Smooth muscle cell (in vitro differentiated cells): ENCODE measurements at regions not wholly inside any gene's neighbourhood (a gene's known extent, or its start where the extent isn't known, plus 50 kb on each side); places are given as distances from the start of the nearest gene placed in this dataset.

Experiments used
- DNase-seq: peaks from one replicate; lab custom pipeline; 2025; ENCODE audit not compliant: unreplicated experiment; lab: John Stamatoyannopoulos, UW
- H2AFZ ChIP-seq: fragments of 200-600 bp; sonication (generic); 2 replicates; pipeline ENCODE4 v1.6.0; 2016; ENCODE audit warnings: antibody characterized with exemption, low read depth, mild to moderate bottlenecking
- H3F3A ChIP-seq: fragments of 200-600 bp; sonication (generic); 2 replicates; pipeline ENCODE4 v1.6.0; 2017; ENCODE audit warnings: antibody characterized with exemption, low read depth
- H3K27ac ChIP-seq: fragments of 200-600 bp; sonication (generic); 2 replicates; pipeline ENCODE4 v1.5.1; 2016; ENCODE audit warnings: low read depth, mild to moderate bottlenecking
- H3K27me3 ChIP-seq: fragments of 200-600 bp; sonication (generic); 2 replicates; pipeline ENCODE4 v1.6.1; 2016; ENCODE audit warnings: low read depth, mild to moderate bottlenecking
- H3K36me3 ChIP-seq: fragments of 200-600 bp; sonication (generic); 2 replicates; pipeline ENCODE4 v1.5.1; 2016; ENCODE audit warnings: low read depth
- H3K4me1 ChIP-seq: fragments of 200-600 bp; sonication (generic); 2 replicates; pipeline ENCODE4 v1.5.1; 2016; ENCODE audit warnings: low read depth
- H3K4me2 ChIP-seq: fragments of 200-600 bp; sonication (generic); 2 replicates; pipeline ENCODE4 v1.6.0; 2016; ENCODE audit warnings: mild to moderate bottlenecking
- H3K4me3 ChIP-seq: fragments of 200-600 bp; sonication (generic); 2 replicates; pipeline ENCODE4 v1.5.1; 2016; ENCODE audit warnings: mild to moderate bottlenecking
- H3K79me2 ChIP-seq: fragments of 200-600 bp; sonication (generic); 2 replicates; pipeline ENCODE4 v1.6.0; 2016; ENCODE audit warnings: low read depth, mild to moderate bottlenecking
- H3K9ac ChIP-seq: fragments of 200-600 bp; sonication (generic); 2 replicates; pipeline ENCODE4 v1.6.0; 2016; ENCODE audit warnings: low read depth
- H3K9me3 ChIP-seq: fragments of 200-600 bp; sonication (generic); replicated peaks from 2 replicates; pipeline ENCODE4 v1.5.1; 2016; ENCODE audit warnings: low read depth
- H4K20me1 ChIP-seq: fragments of 200-600 bp; sonication (generic); 2 replicates; pipeline ENCODE4 v1.6.0; 2016; ENCODE audit warnings: low read depth
- WGBS: methylation state at CpG from one replicate; pipeline ENCODE4 v1.1.7; 2016; ENCODE audit warnings: low lambda C conversion rate; 5-methylcytosine and 5-hydroxymethylcytosine counted together
- TF ChIP-seq, protein P1 (sequence below): fragments of 200-600 bp; sonication (generic); IDR thresholded peaks from 2 replicates; pipeline ENCODE4 v1.5.1; 2017; ENCODE audit warnings: borderline replicate concordance, mild to moderate bottlenecking, antibody characterized with exemption; ENCODE audit not compliant: insufficient read depth, poor library complexity, severe bottlenecking

DNA sequence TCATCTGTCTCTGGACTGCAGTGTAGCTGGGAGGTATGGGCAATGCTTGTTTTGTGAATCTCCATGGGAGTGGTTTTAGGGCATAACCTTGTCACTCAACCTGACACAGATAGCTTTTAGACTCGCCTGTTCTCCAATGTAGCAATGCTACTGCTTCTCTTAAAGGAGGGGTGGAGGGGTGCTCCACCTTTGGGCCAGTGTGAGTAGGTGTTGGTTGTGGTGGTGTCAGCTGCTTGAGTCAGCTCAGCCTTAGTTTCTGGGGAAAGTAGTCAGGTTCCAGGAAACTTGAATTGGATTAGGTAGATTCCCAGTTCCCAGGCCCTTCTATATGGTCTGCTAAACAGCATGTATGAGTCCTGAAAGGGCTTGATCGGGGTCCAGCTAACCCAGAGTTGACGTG lies 91.1 kb upstream of the PLPPR1 start:
- Histone ChIP-seq H3K27me3 (no peaks in the 10 kb centered on the region), H3K9ac (no peak overlapping the region), H2AFZ (no peak overlapping the region), H3K4me2 (no peak overlapping the region), H3K9me3 (no peaks in the 10 kb centered on the region), H3K27ac (no peak overlapping the region), H3K4me1 (no peaks in the 10 kb centered on the region), H3F3A (no peaks in the 10 kb centered on the region), H3K36me3 (no peaks in the 10 kb centered on the region), H3K79me2 (no peaks in the 10 kb centered on the region), H3K4me3 (no peak overlapping the region), H4K20me1 (no peaks in the 10 kb centered on the region)
- TF ChIP-seq, protein P1, sequence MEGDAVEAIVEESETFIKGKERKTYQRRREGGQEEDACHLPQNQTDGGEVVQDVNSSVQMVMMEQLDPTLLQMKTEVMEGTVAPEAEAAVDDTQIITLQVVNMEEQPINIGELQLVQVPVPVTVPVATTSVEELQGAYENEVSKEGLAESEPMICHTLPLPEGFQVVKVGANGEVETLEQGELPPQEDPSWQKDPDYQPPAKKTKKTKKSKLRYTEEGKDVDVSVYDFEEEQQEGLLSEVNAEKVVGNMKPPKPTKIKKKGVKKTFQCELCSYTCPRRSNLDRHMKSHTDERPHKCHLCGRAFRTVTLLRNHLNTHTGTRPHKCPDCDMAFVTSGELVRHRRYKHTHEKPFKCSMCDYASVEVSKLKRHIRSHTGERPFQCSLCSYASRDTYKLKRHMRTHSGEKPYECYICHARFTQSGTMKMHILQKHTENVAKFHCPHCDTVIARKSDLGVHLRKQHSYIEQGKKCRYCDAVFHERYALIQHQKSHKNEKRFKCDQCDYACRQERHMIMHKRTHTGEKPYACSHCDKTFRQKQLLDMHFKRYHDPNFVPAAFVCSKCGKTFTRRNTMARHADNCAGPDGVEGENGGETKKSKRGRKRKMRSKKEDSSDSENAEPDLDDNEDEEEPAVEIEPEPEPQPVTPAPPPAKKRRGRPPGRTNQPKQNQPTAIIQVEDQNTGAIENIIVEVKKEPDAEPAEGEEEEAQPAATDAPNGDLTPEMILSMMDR, result no peak
- DNase-seq, result no peak
- WGBS, result 87% methylated on average over 3 of the region's 3 CpGs

DNA sequence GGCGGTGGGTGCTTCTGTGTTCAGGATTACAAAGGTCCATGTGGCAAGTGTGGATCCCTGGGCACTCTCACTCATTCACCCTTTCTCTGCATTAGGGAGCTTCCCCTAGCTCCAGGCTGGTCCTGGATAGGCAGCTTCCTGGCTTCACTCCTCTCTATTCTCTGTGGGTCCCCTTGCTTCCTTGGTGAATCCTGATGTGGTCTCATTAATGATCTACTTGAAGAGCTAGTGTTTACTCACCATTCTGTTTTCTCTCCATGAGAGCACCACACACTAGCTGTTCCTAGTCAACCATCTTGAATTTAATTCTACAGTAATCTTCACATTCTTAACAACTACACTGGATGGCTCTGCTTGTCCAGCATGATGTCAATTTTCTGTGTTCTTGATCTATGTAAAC lies 90.0 kb upstream of the PLPPR1 start:
- Histone ChIP-seq H3K4me3 (no peak overlapping the region), H3K4me1 (no peaks in the 10 kb centered on the region), H3K9me3 (no peaks in the 10 kb centered on the region), H3K27ac (no peak overlapping the region), H3K9ac (no peak overlapping the region), H3K79me2 (no peaks in the 10 kb centered on the region), H2AFZ (no peak overlapping the region), H3K4me2 (no peak overlapping the region), H3F3A (no peaks in the 10 kb centered on the region), H4K20me1 (no peaks in the 10 kb centered on the region), H3K36me3 (no peaks in the 10 kb centered on the region), H3K27me3 (no peaks in the 10 kb centered on the region)
- TF ChIP-seq, protein P1, result no peak
- WGBS, result 91% methylated on average over 1 of the region's 1 CpG
- no peak for DNase-seq

DNA sequence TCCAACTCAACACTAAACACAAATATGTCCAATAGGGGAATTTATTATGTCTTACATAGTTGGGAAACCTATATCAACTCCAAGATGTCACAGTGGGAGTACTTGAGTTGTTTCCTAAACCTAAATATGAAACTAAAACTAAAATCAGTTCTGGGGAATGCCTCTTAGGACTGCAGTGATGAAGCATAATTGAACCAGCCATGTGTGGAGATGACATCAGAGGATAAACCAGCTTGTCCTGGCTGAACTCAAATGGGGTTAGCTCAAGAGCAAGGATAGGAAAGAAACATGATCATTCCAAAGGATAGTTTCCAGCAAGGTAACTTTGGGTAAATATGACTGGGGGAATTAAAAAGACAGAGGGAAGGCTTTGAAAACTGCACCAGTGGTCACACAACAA lies 88.9 kb upstream of the PLPPR1 start:
- no peaks in the 10 kb centered on the region for H3F3A ChIP-seq
- no peak overlapping the region for H3K4me3 ChIP-seq
- no peak overlapping the region for H3K27ac ChIP-seq
- DNase-seq, result no peak
- H3K4me2 ChIP-seq, result no peak overlapping the region
- H3K4me1 ChIP-seq, result no peaks in the 10 kb centered on the region
- H3K79me2 ChIP-seq, result no peaks in the 10 kb centered on the region
- no peaks in the 10 kb centered on the region for H3K27me3 ChIP-seq
- TF ChIP-seq, protein P1, result no peak
- no peak overlapping the region for H3K9ac ChIP-seq
- no peak overlapping the region for H2AFZ ChIP-seq
- no peaks in the 10 kb centered on the region for H3K9me3 ChIP-seq
- no peaks in the 10 kb centered on the region for H3K36me3 ChIP-seq
- no peaks in the 10 kb centered on the region for H4K20me1 ChIP-seq

DNA sequence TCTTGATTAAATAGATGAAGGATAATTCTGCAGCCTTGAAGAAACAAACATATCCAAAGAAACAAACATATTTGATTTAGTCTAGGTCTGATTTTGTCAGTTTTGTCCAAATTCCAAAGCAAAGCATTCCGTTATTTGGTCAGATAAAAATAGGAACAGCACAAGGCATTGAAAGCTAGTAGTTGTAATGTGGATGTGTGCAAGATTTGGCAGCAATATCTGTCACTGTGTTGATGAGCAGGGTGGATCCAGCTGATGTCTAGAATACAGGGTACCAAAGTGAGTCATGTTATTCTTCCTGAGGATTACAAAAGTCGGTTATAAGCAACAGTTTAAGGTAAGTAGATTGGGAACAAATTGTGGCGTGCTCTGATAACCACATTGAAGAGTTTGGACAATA lies 69.3 kb upstream of the PLPPR1 start:
- DNase-seq, result no peak
- H3K79me2 ChIP-seq, result no peaks in the 10 kb centered on the region
- H3K27ac ChIP-seq, result no peak overlapping the region
- H3K27me3 ChIP-seq, result peaks cover 14% of the 10 kb centered on the region
- H3K9ac ChIP-seq, result no peak overlapping the region
- no peaks in the 10 kb centered on the region for H3F3A ChIP-seq
- no peaks in the 10 kb centered on the region for H3K4me1 ChIP-seq
- no peak overlapping the region for H2AFZ ChIP-seq
- H3K36me3 ChIP-seq, result no peaks in the 10 kb centered on the region
- TF ChIP-seq, protein P1, result no peak
- H3K9me3 ChIP-seq, result no peaks in the 10 kb centered on the region
- H3K4me2 ChIP-seq, result no peak overlapping the region
- 85% methylated on average over 3 of the region's 3 CpGs for WGBS
- no peak overlapping the region for H3K4me3 ChIP-seq
- H4K20me1 ChIP-seq, result no peaks in the 10 kb centered on the region
